HCT116 (cell line): ENCODE measurements at regions not wholly inside any gene's neighbourhood (a gene's known extent, or its start where the extent isn't known, plus 50 kb on each side); places are given as distances from the start of the nearest gene placed in this dataset.

Source experiments
- EGR1 ChIP-seq: IDR thresholded peaks from 2 replicates; pipeline ENCODE4 v1.6.1; 2012; ENCODE audit warnings: low read depth
- EZH2phosphoT487 ChIP-seq: fragments of 200-600 bp; IDR thresholded peaks from 2 replicates; pipeline ENCODE4 v1.6.1; 2018; ENCODE audit warnings: antibody characterized with exemption, borderline replicate concordance
- POLR2A ChIP-seq: IDR thresholded peaks from 2 replicates; pipeline ENCODE4 v1.7.0; 2011; ENCODE audit warnings: borderline replicate concordance; ENCODE audit not compliant: insufficient read depth, insufficient read length; ENCODE audit errors: extremely low read depth
- SP1 ChIP-seq: IDR thresholded peaks from 2 replicates; pipeline ENCODE4 v1.6.1; 2012; ENCODE audit warnings: low read depth
- TF ChIP-seq, protein P1 (sequence below), 3 experiments: fragments of 200-600 bp in 1 of 3; sonication (generic) in 1 of 3; IDR thresholded peaks in 2 of 3; conservative IDR thresholded peaks in 1 of 3; 2 replicates each; pipeline ENCODE4 v1.5.1; 2012 to 2017; ENCODE audit warnings: low read depth in 2 of 3, low read length in 2 of 3, antibody characterized with exemption in 1 of 3, borderline replicate concordance in 1 of 3, control low read depth in 1 of 3, mild to moderate bottlenecking in 1 of 3, mixed read lengths in 1 of 3, mixed run types in 1 of 3, moderate library complexity in 1 of 3; ENCODE audit not compliant: insufficient read depth in 1 of 3

DNA sequence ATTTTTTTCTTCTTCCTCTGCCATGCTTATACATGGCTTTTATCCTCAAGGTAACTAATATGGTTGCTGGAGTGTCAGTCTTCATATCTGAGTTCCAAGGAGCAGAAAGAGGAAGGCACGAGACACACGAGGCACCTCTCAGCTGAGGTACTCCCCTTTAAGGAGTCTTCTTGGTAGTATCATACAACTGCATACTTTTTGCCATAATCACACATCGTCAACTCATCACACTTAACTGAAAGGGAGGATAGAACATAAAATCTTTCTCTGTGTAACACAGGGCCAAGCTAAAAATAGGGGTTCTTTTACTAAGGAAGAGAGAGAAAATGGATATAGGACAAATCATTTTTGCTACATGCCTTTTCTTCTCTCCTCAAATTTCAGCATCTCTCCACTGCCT lies 104.2 kb downstream of the OXSM start:
- TF ChIP-seq, protein P1, sequence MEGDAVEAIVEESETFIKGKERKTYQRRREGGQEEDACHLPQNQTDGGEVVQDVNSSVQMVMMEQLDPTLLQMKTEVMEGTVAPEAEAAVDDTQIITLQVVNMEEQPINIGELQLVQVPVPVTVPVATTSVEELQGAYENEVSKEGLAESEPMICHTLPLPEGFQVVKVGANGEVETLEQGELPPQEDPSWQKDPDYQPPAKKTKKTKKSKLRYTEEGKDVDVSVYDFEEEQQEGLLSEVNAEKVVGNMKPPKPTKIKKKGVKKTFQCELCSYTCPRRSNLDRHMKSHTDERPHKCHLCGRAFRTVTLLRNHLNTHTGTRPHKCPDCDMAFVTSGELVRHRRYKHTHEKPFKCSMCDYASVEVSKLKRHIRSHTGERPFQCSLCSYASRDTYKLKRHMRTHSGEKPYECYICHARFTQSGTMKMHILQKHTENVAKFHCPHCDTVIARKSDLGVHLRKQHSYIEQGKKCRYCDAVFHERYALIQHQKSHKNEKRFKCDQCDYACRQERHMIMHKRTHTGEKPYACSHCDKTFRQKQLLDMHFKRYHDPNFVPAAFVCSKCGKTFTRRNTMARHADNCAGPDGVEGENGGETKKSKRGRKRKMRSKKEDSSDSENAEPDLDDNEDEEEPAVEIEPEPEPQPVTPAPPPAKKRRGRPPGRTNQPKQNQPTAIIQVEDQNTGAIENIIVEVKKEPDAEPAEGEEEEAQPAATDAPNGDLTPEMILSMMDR (IDR thresholded peaks at IDR 0.05 in 2 of 3, conservative IDR thresholded peaks at IDR 0.05 in 1 of 3; ENCODE audit: borderline replicate concordance in 1 of 3, insufficient read depth in 1 of 3, low read depth in 2 of 3, low read length in 2 of 3): no peak
- TF ChIP-seq EZH2phosphoT487 (no peak), POLR2A (no peak), SP1 (no peak), EGR1 (no peak)
